ENCODE measurements at regions not wholly inside any gene's neighbourhood (a gene's known extent, or its start where the extent isn't known, plus 50 kb on each side); places are given as distances from the start of the nearest gene placed in this dataset.
"Not testable (repeated sequence)": the region's sequence is repeated elsewhere in the genome, so short reads cannot be mapped to it uniquely, and the experiment has no call there.

GRCh38 chr15:30195355-30196008, 60.6 kb downstream of the GOLGA8T start:
- not testable (repeated sequence) for DNase-seq, ATAC-seq

- peak; percentile 77 for ATAC-seq
- DNase-seq, result peak; percentile 49
These were observed 61.1 kb downstream of the GOLGA8T start for GRCh38 chr15:30196009-30196375.

- not testable (repeated sequence) for ATAC-seq, DNase-seq
These were observed 61.9 kb downstream of the GOLGA8T start for GRCh38 chr15:30196769-30197168.

GRCh38 chr15:30201517-30201916, 66.7 kb downstream of the GOLGA8T start:
- DNase-seq, ATAC-seq: not testable (repeated sequence)

- not testable (repeated sequence) for ATAC-seq, DNase-seq
These were observed 78.9 kb downstream of the GOLGA8T start for GRCh38 chr15:30213733-30214132.

GRCh38 chr15:30221803-30222202, 87.0 kb downstream of the GOLGA8T start:
- not testable (repeated sequence) for ATAC-seq, DNase-seq

GRCh38 chr15:30222798-30223591, 88.1 kb downstream of the GOLGA8T start:
- ATAC-seq, DNase-seq: not testable (repeated sequence)

- not testable (repeated sequence) for DNase-seq, ATAC-seq
These were observed 90.5 kb downstream of the GOLGA8T start for GRCh38 chr15:30225233-30225891.

GRCh38 chr15:30261432-30262141, 126.7 kb downstream of the GOLGA8T start:
- ATAC-seq, DNase-seq: not testable (repeated sequence)

- ATAC-seq, result peak; percentile 80
- DNase-seq, result not testable (repeated sequence)
These were observed 127.2 kb downstream of the GOLGA8T start for GRCh38 chr15:30262142-30262460.

- not testable (repeated sequence) for DNase-seq, ATAC-seq
These were observed 129.1 kb downstream of the GOLGA8T start for GRCh38 chr15:30264000-30264399.

- not testable (repeated sequence) for DNase-seq, ATAC-seq
These were observed 98.0 kb downstream of the CHRFAM7A start for GRCh38 chr15:30295150-30295844.

GRCh38 chr15:30303968-30304367, 89.4 kb downstream of the CHRFAM7A start:
- ATAC-seq, DNase-seq: not testable (repeated sequence)
